GM23338 (cell line): ENCODE measurements at regions not wholly inside any gene's neighbourhood (a gene's known extent, or its start where the extent isn't known, plus 50 kb on each side); places are given as distances from the start of the nearest gene placed in this dataset.

Experiments
- ATAC-seq: fragments of 200-7000 bp; cut with Tn5 transposase; 3 replicates; pipeline ENCODE4 v1.9.1; 2020
- DNase-seq: peaks from one replicate; pipeline ENCODE4 v3.0.0-alpha.2; 2015; ENCODE audit warnings: low spot score
- H2AFZ ChIP-seq: fragments of 200-600 bp; sonication (generic); 2 replicates; pipeline ENCODE4 v1.8.0; 2016; ENCODE audit warnings: antibody characterized with exemption, mild to moderate bottlenecking, moderate library complexity
- H3F3A ChIP-seq: fragments of 200-600 bp; sonication (generic); replicated peaks from 2 replicates; pipeline ENCODE4 v1.8.0; 2017; ENCODE audit warnings: antibody characterized with exemption, mixed run types, low read depth
- H3K27ac ChIP-seq: fragments of 200-600 bp; sonication (generic); 2 replicates; pipeline ENCODE4 v1.6.1; 2016; ENCODE audit warnings: low read depth
- H3K27me3 ChIP-seq: fragments of 200-600 bp; sonication (generic); 2 replicates; pipeline ENCODE4 v1.8.0; 2016; ENCODE audit warnings: mild to moderate bottlenecking, mixed run types, moderate library complexity; ENCODE audit not compliant: insufficient read depth
- H3K36me3 ChIP-seq: fragments of 200-600 bp; sonication (generic); 2 replicates; pipeline ENCODE4 v1.8.0; 2016; ENCODE audit warnings: mild to moderate bottlenecking; ENCODE audit not compliant: insufficient read depth
- H3K4me1 ChIP-seq: fragments of 200-600 bp; sonication (generic); 2 replicates; pipeline ENCODE4 v1.8.0; 2016; ENCODE audit warnings: mild to moderate bottlenecking, moderate library complexity; ENCODE audit not compliant: insufficient read depth
- H3K4me2 ChIP-seq: fragments of 200-600 bp; sonication (generic); 2 replicates; pipeline ENCODE4 v1.7.1; 2017; ENCODE audit warnings: mixed run types
- H3K4me3 ChIP-seq: fragments of 200-600 bp; sonication (generic); 2 replicates; pipeline ENCODE4 v1.6.1; 2016; ENCODE audit warnings: mixed run types
- H3K79me2 ChIP-seq: fragments of 200-600 bp; sonication (generic); replicated peaks from 2 replicates; pipeline ENCODE4 v1.8.0; 2017; ENCODE audit warnings: mild to moderate bottlenecking; ENCODE audit not compliant: insufficient read depth
- H3K9me2 ChIP-seq: fragments of 200-600 bp; sonication (generic); 2 replicates; pipeline ENCODE4 v1.8.0; 2017; ENCODE audit not compliant: insufficient read depth
- H4K20me1 ChIP-seq: fragments of 200-600 bp; sonication (generic); replicated peaks from 2 replicates; pipeline ENCODE4 v1.8.0; 2017; ENCODE audit warnings: mild to moderate bottlenecking; ENCODE audit not compliant: insufficient read depth
- H3K27ac Mint-ChIP-seq: 2 replicates; pipeline ENCODE4 v1.8.0; 2020; ENCODE audit warnings: inconsistent platforms, mild to moderate bottlenecking, moderate library complexity, mixed read lengths
- H3K27me3 Mint-ChIP-seq: 3 replicates; pipeline ENCODE4 v1.8.0; 2022; ENCODE audit warnings: low read depth, mild to moderate bottlenecking, moderate library complexity, mixed read lengths, inconsistent platforms; ENCODE audit not compliant: insufficient read depth, poor library complexity
- H3K36me3 Mint-ChIP-seq: 3 replicates; pipeline ENCODE4 v1.8.0; 2021; ENCODE audit warnings: low read depth, mild to moderate bottlenecking, inconsistent platforms, moderate library complexity, mixed read lengths
- H3K4me1 Mint-ChIP-seq: 3 replicates; pipeline ENCODE4 v1.8.0; 2020; ENCODE audit warnings: mild to moderate bottlenecking, inconsistent platforms, mixed read lengths
- H3K4me3 Mint-ChIP-seq: 3 replicates; pipeline ENCODE4 v1.8.0; 2021; ENCODE audit warnings: moderate library complexity, mild to moderate bottlenecking, inconsistent platforms, mixed read lengths
- H3K9me3 Mint-ChIP-seq: 3 replicates; pipeline ENCODE4 v1.8.0; 2020; ENCODE audit warnings: moderate library complexity, mild to moderate bottlenecking, inconsistent platforms, mixed read lengths
- CREB1 ChIP-seq: fragments of 250-450 bp; sonication (Bioruptor Pico); IDR thresholded peaks from 2 replicates; pipeline ENCODE4 v1.5.0; 2020; ENCODE audit warnings: low read depth, mild to moderate bottlenecking, moderate library complexity
- CTCF ChIP-seq, 2 experiments: fragments of 200-600 bp in 1 of 2; sonication (generic) in 1 of 2; conservative IDR thresholded peaks; 2 replicates each; pipeline versions ENCODE4 v1.5.1 to v1.6.1; 2016 to 2017; ENCODE audit warnings: antibody characterized with exemption in 2 of 2, low read depth in 2 of 2, mild to moderate bottlenecking in 2 of 2, moderate library complexity in 1 of 2
- EZH2 ChIP-seq: fragments of 200-600 bp; sonication (generic); IDR thresholded peaks from one replicate; pipeline ENCODE4 v1.8.0; 2017; ENCODE audit warnings: antibody characterized with exemption, mild to moderate bottlenecking, low read depth; ENCODE audit not compliant: unreplicated experiment
- NANOG ChIP-seq: IDR thresholded peaks from 2 replicates; pipeline ENCODE4 v1.6.1; 2016; ENCODE audit warnings: antibody characterized with exemption, borderline replicate concordance
- POLR2AphosphoS5 ChIP-seq: IDR thresholded peaks from 2 replicates; pipeline ENCODE4 v1.6.1; 2016; ENCODE audit warnings: antibody characterized with exemption, low read depth
- STAT1 ChIP-seq: IDR thresholded peaks from one replicate; pipeline ENCODE4 v1.6.1; 2016; ENCODE audit warnings: antibody characterized with exemption; ENCODE audit not compliant: unreplicated experiment
- TF ChIP-seq, protein P1 (sequence below): fragments of 250-450 bp; sonication (Bioruptor Pico); IDR thresholded peaks from 2 replicates; pipeline ENCODE4 v1.5.0; 2020; ENCODE audit warnings: mild to moderate bottlenecking, moderate library complexity
- TF ChIP-seq, protein P2 (sequence below): IDR thresholded peaks from one replicate; pipeline ENCODE4 v1.6.1; 2018; ENCODE audit warnings: antibody characterized with exemption; ENCODE audit not compliant: unreplicated experiment

- Histone ChIP-seq H3K27me3 (no peaks in the 10 kb centered on the region), H3K9me2 (0 out of 2 replicates have a peak, but pooled peaks cover 2% of the 10 kb centered on the region), H3K4me1 (0 out of 2 replicates have a peak, but pooled peaks cover 4% of the 10 kb centered on the region), H3K4me2 (no peak overlapping the region), H4K20me1 (no peaks in the 10 kb centered on the region), H3K27ac (no peak overlapping the region), H3F3A (no peaks in the 10 kb centered on the region), H3K36me3 (0 out of 2 replicates have a peak, but pooled peaks cover 3% of the 10 kb centered on the region), H2AFZ (no peak overlapping the region), H3K79me2 (no peaks in the 10 kb centered on the region), H3K4me3 (no peak overlapping the region)
- ATAC-seq (no peak), DNase-seq (no peak)
- Mint-ChIP-seq H3K4me1 (peaks cover 4% of the 10 kb centered on the region; the same call in 2 of the 3 replicates), H3K9me3 (peaks cover 19% of the 10 kb centered on the region), H3K4me3 (no peak overlapping the region), H3K36me3 (peaks cover 8% of the 10 kb centered on the region; the same call in 2 of the 3 replicates), H3K27me3 (no peaks in the 10 kb centered on the region), H3K27ac (no peak overlapping the region)
- TF ChIP-seq STAT1 (no peak), CREB1 (CRISPR knock-in tag) (no peak), POLR2AphosphoS5 (no peak), EZH2 (no peak), NANOG (no peak), CTCF (conservative IDR thresholded peaks at IDR 0.05; ENCODE audit: low read depth in 2 of 2) (no peak)
- TF ChIP-seq, protein P1, sequence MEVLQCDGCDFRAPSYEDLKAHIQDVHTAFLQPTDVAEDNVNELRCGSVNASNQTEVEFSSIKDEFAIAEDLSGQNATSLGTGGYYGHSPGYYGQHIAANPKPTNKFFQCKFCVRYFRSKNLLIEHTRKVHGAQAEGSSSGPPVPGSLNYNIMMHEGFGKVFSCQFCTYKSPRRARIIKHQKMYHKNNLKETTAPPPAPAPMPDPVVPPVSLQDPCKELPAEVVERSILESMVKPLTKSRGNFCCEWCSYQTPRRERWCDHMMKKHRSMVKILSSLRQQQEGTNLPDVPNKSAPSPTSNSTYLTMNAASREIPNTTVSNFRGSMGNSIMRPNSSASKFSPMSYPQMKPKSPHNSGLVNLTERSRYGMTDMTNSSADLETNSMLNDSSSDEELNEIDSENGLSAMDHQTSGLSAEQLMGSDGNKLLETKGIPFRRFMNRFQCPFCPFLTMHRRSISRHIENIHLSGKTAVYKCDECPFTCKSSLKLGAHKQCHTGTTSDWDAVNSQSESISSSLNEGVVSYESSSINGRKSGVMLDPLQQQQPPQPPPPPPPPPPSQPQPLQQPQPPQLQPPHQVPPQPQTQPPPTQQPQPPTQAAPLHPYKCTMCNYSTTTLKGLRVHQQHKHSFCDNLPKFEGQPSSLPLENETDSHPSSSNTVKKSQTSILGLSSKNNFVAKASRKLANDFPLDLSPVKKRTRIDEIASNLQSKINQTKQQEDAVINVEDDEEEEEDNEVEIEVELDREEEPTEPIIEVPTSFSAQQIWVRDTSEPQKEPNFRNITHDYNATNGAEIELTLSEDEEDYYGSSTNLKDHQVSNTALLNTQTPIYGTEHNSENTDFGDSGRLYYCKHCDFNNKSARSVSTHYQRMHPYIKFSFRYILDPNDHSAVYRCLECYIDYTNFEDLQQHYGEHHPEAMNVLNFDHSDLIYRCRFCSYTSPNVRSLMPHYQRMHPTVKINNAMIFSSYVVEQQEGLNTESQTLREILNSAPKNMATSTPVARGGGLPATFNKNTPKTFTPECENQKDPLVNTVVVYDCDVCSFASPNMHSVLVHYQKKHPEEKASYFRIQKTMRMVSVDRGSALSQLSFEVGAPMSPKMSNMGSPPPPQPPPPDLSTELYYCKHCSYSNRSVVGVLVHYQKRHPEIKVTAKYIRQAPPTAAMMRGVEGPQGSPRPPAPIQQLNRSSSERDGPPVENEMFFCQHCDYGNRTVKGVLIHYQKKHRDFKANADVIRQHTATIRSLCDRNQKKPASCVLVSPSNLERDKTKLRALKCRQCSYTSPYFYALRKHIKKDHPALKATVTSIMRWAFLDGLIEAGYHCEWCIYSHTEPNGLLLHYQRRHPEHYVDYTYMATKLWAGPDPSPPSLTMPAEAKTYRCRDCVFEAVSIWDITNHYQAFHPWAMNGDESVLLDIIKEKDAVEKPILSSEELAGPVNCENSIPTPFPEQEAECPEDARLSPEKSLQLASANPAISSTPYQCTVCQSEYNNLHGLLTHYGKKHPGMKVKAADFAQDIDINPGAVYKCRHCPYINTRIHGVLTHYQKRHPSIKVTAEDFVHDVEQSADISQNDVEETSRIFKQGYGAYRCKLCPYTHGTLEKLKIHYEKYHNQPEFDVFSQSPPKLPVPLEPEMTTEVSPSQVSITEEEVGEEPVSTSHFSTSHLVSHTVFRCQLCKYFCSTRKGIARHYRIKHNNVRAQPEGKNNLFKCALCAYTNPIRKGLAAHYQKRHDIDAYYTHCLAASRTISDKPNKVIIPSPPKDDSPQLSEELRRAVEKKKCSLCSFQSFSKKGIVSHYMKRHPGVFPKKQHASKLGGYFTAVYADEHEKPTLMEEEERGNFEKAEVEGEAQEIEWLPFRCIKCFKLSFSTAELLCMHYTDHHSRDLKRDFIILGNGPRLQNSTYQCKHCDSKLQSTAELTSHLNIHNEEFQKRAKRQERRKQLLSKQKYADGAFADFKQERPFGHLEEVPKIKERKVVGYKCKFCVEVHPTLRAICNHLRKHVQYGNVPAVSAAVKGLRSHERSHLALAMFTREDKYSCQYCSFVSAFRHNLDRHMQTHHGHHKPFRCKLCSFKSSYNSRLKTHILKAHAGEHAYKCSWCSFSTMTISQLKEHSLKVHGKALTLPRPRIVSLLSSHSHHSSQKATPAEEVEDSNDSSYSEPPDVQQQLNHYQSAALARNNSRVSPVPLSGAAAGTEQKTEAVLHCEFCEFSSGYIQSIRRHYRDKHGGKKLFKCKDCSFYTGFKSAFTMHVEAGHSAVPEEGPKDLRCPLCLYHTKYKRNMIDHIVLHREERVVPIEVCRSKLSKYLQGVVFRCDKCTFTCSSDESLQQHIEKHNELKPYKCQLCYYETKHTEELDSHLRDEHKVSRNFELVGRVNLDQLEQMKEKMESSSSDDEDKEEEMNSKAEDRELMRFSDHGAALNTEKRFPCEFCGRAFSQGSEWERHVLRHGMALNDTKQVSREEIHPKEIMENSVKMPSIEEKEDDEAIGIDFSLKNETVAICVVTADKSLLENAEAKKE (CRISPR knock-in tag), result no peak
- TF ChIP-seq, protein P2, sequence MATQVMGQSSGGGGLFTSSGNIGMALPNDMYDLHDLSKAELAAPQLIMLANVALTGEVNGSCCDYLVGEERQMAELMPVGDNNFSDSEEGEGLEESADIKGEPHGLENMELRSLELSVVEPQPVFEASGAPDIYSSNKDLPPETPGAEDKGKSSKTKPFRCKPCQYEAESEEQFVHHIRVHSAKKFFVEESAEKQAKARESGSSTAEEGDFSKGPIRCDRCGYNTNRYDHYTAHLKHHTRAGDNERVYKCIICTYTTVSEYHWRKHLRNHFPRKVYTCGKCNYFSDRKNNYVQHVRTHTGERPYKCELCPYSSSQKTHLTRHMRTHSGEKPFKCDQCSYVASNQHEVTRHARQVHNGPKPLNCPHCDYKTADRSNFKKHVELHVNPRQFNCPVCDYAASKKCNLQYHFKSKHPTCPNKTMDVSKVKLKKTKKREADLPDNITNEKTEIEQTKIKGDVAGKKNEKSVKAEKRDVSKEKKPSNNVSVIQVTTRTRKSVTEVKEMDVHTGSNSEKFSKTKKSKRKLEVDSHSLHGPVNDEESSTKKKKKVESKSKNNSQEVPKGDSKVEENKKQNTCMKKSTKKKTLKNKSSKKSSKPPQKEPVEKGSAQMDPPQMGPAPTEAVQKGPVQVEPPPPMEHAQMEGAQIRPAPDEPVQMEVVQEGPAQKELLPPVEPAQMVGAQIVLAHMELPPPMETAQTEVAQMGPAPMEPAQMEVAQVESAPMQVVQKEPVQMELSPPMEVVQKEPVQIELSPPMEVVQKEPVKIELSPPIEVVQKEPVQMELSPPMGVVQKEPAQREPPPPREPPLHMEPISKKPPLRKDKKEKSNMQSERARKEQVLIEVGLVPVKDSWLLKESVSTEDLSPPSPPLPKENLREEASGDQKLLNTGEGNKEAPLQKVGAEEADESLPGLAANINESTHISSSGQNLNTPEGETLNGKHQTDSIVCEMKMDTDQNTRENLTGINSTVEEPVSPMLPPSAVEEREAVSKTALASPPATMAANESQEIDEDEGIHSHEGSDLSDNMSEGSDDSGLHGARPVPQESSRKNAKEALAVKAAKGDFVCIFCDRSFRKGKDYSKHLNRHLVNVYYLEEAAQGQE, result no peak
Observed at GRCh38 chr6:82013561-82014530, 233.7 kb downstream of the IBTK start.
